ENCODE measurements at regions not wholly inside any gene's neighbourhood (a gene's known extent, or its start where the extent isn't known, plus 50 kb on each side); places are given as distances from the start of the nearest gene placed in this dataset.

- Mint-ChIP-seq H3K4me3 (no peak overlapping the region), H3K27ac (no peak overlapping the region), H3K36me3 (no peaks in the 10 kb centered on the region), H3K9me3 (no peaks in the 10 kb centered on the region), H3K4me1 (ENCODE audit: low read depth) (no peaks in the 10 kb centered on the region), H3K27me3 (no peaks in the 10 kb centered on the region)
- intact Hi-C loops (cut with micrococcal nuclease) = no loop called here
- CTCF ChIA-PET = interaction anchor here (1.9 kb wide), 1 partner anchor 14 kb away, joined by 4 read pairs; no protein-coding TSS in a partner anchor
- POLR2A ChIA-PET = no interaction called here
- no peak for DNase-seq
Measured at GRCh38 chr4:23149815-23150214, 457.1 kb downstream of the GBA3 start.

DNA sequence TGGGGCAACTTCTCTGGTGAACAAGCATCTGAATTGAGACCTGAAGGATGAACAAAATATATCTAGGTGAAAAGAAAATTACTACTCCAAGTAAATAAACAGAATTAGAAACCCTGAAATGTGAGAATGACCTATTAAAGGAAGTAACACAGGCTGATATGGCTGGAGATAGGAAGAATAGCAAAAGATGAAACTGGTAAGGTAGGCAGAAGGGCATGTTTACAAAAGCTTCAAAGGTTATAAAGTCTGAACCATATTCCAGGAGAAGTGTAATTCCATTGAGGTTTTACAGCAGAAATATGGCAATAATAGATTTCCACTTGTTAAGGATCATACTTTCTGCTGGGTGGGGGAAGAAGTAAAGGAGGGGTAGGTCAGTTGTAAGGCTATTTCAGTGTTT is 452.0 kb downstream of the GBA3 start:
- intact Hi-C loops (cut with micrococcal nuclease) = no loop called here
- H3K4me3 Mint-ChIP-seq = no peak overlapping the region
- no peaks in the 10 kb centered on the region for H3K27me3 Mint-ChIP-seq
- no peak for DNase-seq
- no peak overlapping the region for H3K27ac Mint-ChIP-seq
- ChIA-PET CTCF (no interaction called here), POLR2A (no interaction called here)
- no peaks in the 10 kb centered on the region for H3K4me1 Mint-ChIP-seq (ENCODE audit: low read depth)
- H3K36me3 Mint-ChIP-seq = no peaks in the 10 kb centered on the region
- no peaks in the 10 kb centered on the region for H3K9me3 Mint-ChIP-seq

GRCh38 chr4:23135792-23136645 is 443.3 kb downstream of the GBA3 start:
- POLR2A ChIA-PET = no interaction called here
- intact Hi-C loops (cut with micrococcal nuclease) = loop anchor here (2.0 kb wide), 1 partner anchor 1283 kb away; no protein-coding TSS in a partner anchor
- Mint-ChIP-seq H3K27ac (no peak overlapping the region), H3K4me1 (ENCODE audit: low read depth) (no peaks in the 10 kb centered on the region), H3K4me3 (no peak overlapping the region), H3K9me3 (no peaks in the 10 kb centered on the region), H3K36me3 (no peaks in the 10 kb centered on the region), H3K27me3 (no peaks in the 10 kb centered on the region)
- no peak for DNase-seq
- CTCF ChIA-PET = interaction anchor here (0.6 to 1.8 kb wide), 11 partner anchors 12 to 1290 kb away, joined by 3 to 6 read pairs (median 4); no protein-coding TSS in a partner anchor

DNA sequence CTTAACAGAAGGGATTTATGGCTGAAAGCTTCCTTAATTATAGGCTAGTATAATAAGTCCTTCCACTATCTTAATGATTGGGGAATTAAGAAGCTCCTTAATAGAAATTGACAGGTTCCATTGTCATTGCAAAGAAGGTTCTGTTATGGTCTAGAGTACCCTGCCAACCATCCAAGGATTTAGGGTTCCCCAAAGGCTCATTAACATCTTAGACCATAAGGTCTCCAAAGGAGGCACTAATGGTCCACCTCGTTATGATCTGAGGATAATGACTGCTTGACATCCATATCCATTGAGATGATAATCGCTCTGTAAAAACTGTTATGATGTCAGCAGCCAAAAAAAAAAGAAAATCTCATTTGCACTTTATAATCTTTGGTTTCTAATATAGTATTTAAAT is 441.6 kb downstream of the GBA3 start:
- intact Hi-C loops (cut with micrococcal nuclease) = loop anchor here (2.0 kb wide), 1 partner anchor 1284 kb away; no protein-coding TSS in a partner anchor

GRCh38 chr4:23130845-23131244 is 438.1 kb downstream of the GBA3 start:
- ChIA-PET POLR2A (no interaction called here), CTCF (no interaction called here)
- H3K9me3 Mint-ChIP-seq = peaks cover 2% of the 10 kb centered on the region
- H3K36me3 Mint-ChIP-seq = no peaks in the 10 kb centered on the region
- intact Hi-C loops (cut with micrococcal nuclease) = no loop called here
- DNase-seq = no peak
- H3K4me3 Mint-ChIP-seq = no peak overlapping the region
- no peak overlapping the region for H3K27ac Mint-ChIP-seq
- no peaks in the 10 kb centered on the region for H3K4me1 Mint-ChIP-seq (ENCODE audit: low read depth)
- no peaks in the 10 kb centered on the region for H3K27me3 Mint-ChIP-seq

More for the DNA sequence above, 441.6 kb downstream of the GBA3 start:
- H3K4me3 Mint-ChIP-seq = no peak overlapping the region
- ChIA-PET POLR2A (no interaction called here), CTCF (interaction anchor here (1.8 kb wide), 1 partner anchor 1284 kb away, joined by 5 read pairs; no protein-coding TSS in a partner anchor)
- H3K27me3 Mint-ChIP-seq = no peaks in the 10 kb centered on the region
- H3K27ac Mint-ChIP-seq = no peak overlapping the region
- no peak for DNase-seq
- no peaks in the 10 kb centered on the region for H3K9me3 Mint-ChIP-seq
- no peaks in the 10 kb centered on the region for H3K4me1 Mint-ChIP-seq (ENCODE audit: low read depth)
- H3K36me3 Mint-ChIP-seq = no peaks in the 10 kb centered on the region

GRCh38 chr4:23125118-23125517 is 432.4 kb downstream of the GBA3 start:
- ChIA-PET POLR2A (no interaction called here), CTCF (no interaction called here)
- Mint-ChIP-seq H3K4me3 (no peak overlapping the region), H3K4me1 (ENCODE audit: low read depth) (no peaks in the 10 kb centered on the region), H3K27ac (no peak overlapping the region), H3K36me3 (no peaks in the 10 kb centered on the region), H3K27me3 (no peaks in the 10 kb centered on the region), H3K9me3 (peaks cover 4% of the 10 kb centered on the region)
- DNase-seq = no peak
- intact Hi-C loops (cut with micrococcal nuclease) = no loop called here

- intact Hi-C loops (cut with micrococcal nuclease) = no loop called here
- Mint-ChIP-seq H3K27me3 (peaks cover under 1% of the 10 kb centered on the region), H3K4me3 (no peak overlapping the region), H3K27ac (no peak overlapping the region), H3K9me3 (peaks cover 4% of the 10 kb centered on the region), H3K36me3 (no peaks in the 10 kb centered on the region), H3K4me1 (ENCODE audit: low read depth) (no peaks in the 10 kb centered on the region)
- ChIA-PET POLR2A (no interaction called here), CTCF (interaction anchor here (1.4 kb wide), 1 partner anchor 13 kb away, joined by 3 read pairs; no protein-coding TSS in a partner anchor)
- no peak for DNase-seq
Measured at GRCh38 chr4:23122666-23123400, 430.1 kb downstream of the GBA3 start.

- peaks cover 1% of the 10 kb centered on the region for H3K27me3 Mint-ChIP-seq
- intact Hi-C loops (cut with micrococcal nuclease) = no loop called here
- H3K4me1 Mint-ChIP-seq (ENCODE audit: low read depth) = no peaks in the 10 kb centered on the region
- no peak overlapping the region for H3K27ac Mint-ChIP-seq
- no peaks in the 10 kb centered on the region for H3K36me3 Mint-ChIP-seq
- H3K9me3 Mint-ChIP-seq = no peaks in the 10 kb centered on the region
- no peak overlapping the region for H3K4me3 Mint-ChIP-seq
- DNase-seq = no peak
- ChIA-PET POLR2A (no interaction called here), CTCF (interaction anchor here (1.5 kb wide), 1 partner anchor 15 kb away, joined by 3 read pairs; no protein-coding TSS in a partner anchor)
Measured at GRCh38 chr4:23120374-23120773, 427.6 kb downstream of the GBA3 start.

GRCh38 chr4:23117826-23118225 is 425.1 kb downstream of the GBA3 start:
- H3K4me3 Mint-ChIP-seq = no peak overlapping the region
- no peaks in the 10 kb centered on the region for H3K36me3 Mint-ChIP-seq
- no peaks in the 10 kb centered on the region for H3K9me3 Mint-ChIP-seq
- ChIA-PET POLR2A (no interaction called here), CTCF (interaction anchor here (1.8 kb wide), 1 partner anchor 18 kb away, joined by 4 read pairs; no protein-coding TSS in a partner anchor)
- intact Hi-C loops (cut with micrococcal nuclease) = no loop called here
- peaks cover 1% of the 10 kb centered on the region for H3K27me3 Mint-ChIP-seq
- H3K27ac Mint-ChIP-seq = no peak overlapping the region
- no peaks in the 10 kb centered on the region for H3K4me1 Mint-ChIP-seq (ENCODE audit: low read depth)
- DNase-seq = no peak

DNA sequence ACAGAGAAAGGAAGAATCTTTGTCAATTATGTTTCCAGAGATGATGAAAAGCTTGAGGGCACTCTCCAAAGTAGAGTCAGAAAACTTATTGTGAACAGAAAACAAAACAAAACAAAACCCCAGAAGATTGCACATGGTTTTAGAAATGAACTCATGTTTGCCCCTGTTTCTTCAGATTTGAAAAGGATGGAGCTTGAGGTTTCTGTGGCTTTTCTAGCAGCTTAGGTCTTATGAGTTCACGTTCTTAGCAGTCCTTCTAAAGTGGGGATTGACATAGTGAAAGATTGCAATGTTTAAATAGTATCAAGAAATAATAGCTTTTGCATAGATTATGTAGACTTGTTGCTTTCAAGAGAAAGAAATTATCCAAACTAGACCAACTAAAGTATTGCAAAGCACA is 421.8 kb downstream of the GBA3 start:
- no peak overlapping the region for H3K27ac Mint-ChIP-seq
- H3K9me3 Mint-ChIP-seq = no peaks in the 10 kb centered on the region
- no peaks in the 10 kb centered on the region for H3K36me3 Mint-ChIP-seq
- DNase-seq = no peak
- ChIA-PET POLR2A (no interaction called here), CTCF (interaction anchor here (1.5 kb wide), 1 partner anchor 21 kb away, joined by 6 read pairs; no protein-coding TSS in a partner anchor)
- H3K4me3 Mint-ChIP-seq = no peak overlapping the region
- intact Hi-C loops (cut with micrococcal nuclease) = no loop called here
- H3K4me1 Mint-ChIP-seq (ENCODE audit: low read depth) = no peaks in the 10 kb centered on the region
- peaks cover 1% of the 10 kb centered on the region for H3K27me3 Mint-ChIP-seq

GRCh38 chr4:23113104-23113503 is 420.4 kb downstream of the GBA3 start:
- H3K27me3 Mint-ChIP-seq = peaks cover 1% of the 10 kb centered on the region
- ChIA-PET CTCF (no interaction called here), POLR2A (no interaction called here)
- intact Hi-C loops (cut with micrococcal nuclease) = no loop called here
- no peaks in the 10 kb centered on the region for H3K36me3 Mint-ChIP-seq
- DNase-seq = no peak
- H3K27ac Mint-ChIP-seq = no peak overlapping the region
- no peaks in the 10 kb centered on the region for H3K4me1 Mint-ChIP-seq (ENCODE audit: low read depth)
- no peaks in the 10 kb centered on the region for H3K9me3 Mint-ChIP-seq
- H3K4me3 Mint-ChIP-seq = no peak overlapping the region

GRCh38 chr4:23106516-23106915 is 413.8 kb downstream of the GBA3 start:
- CTCF ChIA-PET = no interaction called here
- no peak for DNase-seq
- Mint-ChIP-seq H3K27ac (no peak overlapping the region), H3K27me3 (peaks cover 2% of the 10 kb centered on the region), H3K9me3 (no peaks in the 10 kb centered on the region), H3K4me1 (ENCODE audit: low read depth) (no peaks in the 10 kb centered on the region), H3K4me3 (no peak overlapping the region), H3K36me3 (no peaks in the 10 kb centered on the region)
- POLR2A ChIA-PET = no interaction called here
- intact Hi-C loops (cut with micrococcal nuclease) = no loop called here
